ENCODE measurements at regions not wholly inside any gene's neighbourhood (a gene's known extent, or its start where the extent isn't known, plus 50 kb on each side); places are given as distances from the start of the nearest gene placed in this dataset.

- Histone ChIP-seq H3K4me2 (ENCODE audit: low read length) (no peak overlapping the region), H2AFZ (ENCODE audit: low read length) (no peak overlapping the region), H3K9me2 (replicated peaks; ENCODE audit: low read length) (no peaks in the 10 kb centered on the region), H3K36me3 (ENCODE audit: low read depth, low read length) (no peaks in the 10 kb centered on the region), H3F3A (ENCODE audit: low read length, unreplicated experiment) (no peaks in the 10 kb centered on the region), H3K27me3 (ENCODE audit: low read length) (0 out of 2 replicates have a peak, but pooled peaks cover 8% of the 10 kb centered on the region), H4K20me1 (ENCODE audit: low read length) (no peaks in the 10 kb centered on the region), H3K27ac (ENCODE audit: low read length) (no peak overlapping the region), H3K4me3 (ENCODE audit: low read length) (no peak overlapping the region), H3K9me3 (ENCODE audit: low read length) (no peaks in the 10 kb centered on the region), H3K9ac (ENCODE audit: low read length) (no peak overlapping the region), H3K79me2 (ENCODE audit: low read length) (no peaks in the 10 kb centered on the region), H3K4me1 (ENCODE audit: insufficient read depth, low read length) (no peaks in the 10 kb centered on the region)
- CTCF ChIA-PET = no interaction called here
- intact Hi-C loops (cut with micrococcal nuclease) = no loop called here
- BruUV-seq (replicated peaks) = no TSS peak
- POLR2A ChIA-PET (ENCODE audit: unreplicated experiment) = no interaction called here
- ATAC-seq = no peak
- no peak for TF ChIP-seq EZH2 (IDR thresholded peaks at IDR 0.05; ENCODE audit: low read length, unreplicated experiment)
- DNase-seq = no peak
These were observed 264.7 kb downstream of the ACTL7B start for GRCh38 chr9:108591121-108591520.

- H3K79me2 ChIP-seq (ENCODE audit: low read length) = no peaks in the 10 kb centered on the region
- 0 out of 2 replicates have a peak, but pooled peaks cover 7% of the 10 kb centered on the region for H3K27me3 ChIP-seq (ENCODE audit: low read length)
- DNase-seq (no peak), ATAC-seq (no peak)
- no peak overlapping the region for H3K4me3 ChIP-seq (ENCODE audit: low read length)
- intact Hi-C loops (cut with micrococcal nuclease) = no loop called here
- no peak overlapping the region for H3K27ac ChIP-seq (ENCODE audit: low read length)
- no peaks in the 10 kb centered on the region for H3K9me3 ChIP-seq (ENCODE audit: low read length)
- no peaks in the 10 kb centered on the region for H3K4me1 ChIP-seq (ENCODE audit: insufficient read depth, low read length)
- H4K20me1 ChIP-seq (ENCODE audit: low read length) = no peaks in the 10 kb centered on the region
- H3K4me2 ChIP-seq (ENCODE audit: low read length) = no peak overlapping the region
- H2AFZ ChIP-seq (ENCODE audit: low read length) = no peak overlapping the region
- ChIA-PET POLR2A (ENCODE audit: unreplicated experiment) (no interaction called here), CTCF (no interaction called here)
- no peak for TF ChIP-seq EZH2phosphoT487 (IDR thresholded peaks at IDR 0.05; ENCODE audit: borderline replicate concordance, low read length)
- TF ChIP-seq EZH2 (IDR thresholded peaks at IDR 0.05; ENCODE audit: low read length, unreplicated experiment) = no peak
- no peak for TF ChIP-seq CTCF (conservative IDR thresholded peaks at IDR 0.05; ENCODE audit: low read depth, low read length)
- H3K36me3 ChIP-seq (ENCODE audit: low read depth, low read length) = no peaks in the 10 kb centered on the region
- H3K9me2 ChIP-seq (replicated peaks; ENCODE audit: low read length) = no peaks in the 10 kb centered on the region
- BruUV-seq (replicated peaks) = no TSS peak
- H3K9ac ChIP-seq (ENCODE audit: low read length) = no peak overlapping the region
- no peaks in the 10 kb centered on the region for H3F3A ChIP-seq (ENCODE audit: low read length, unreplicated experiment)
These were observed 267.5 kb downstream of the ACTL7B start for GRCh38 chr9:108588246-108588645.

- Histone ChIP-seq H3K9ac (ENCODE audit: low read length) (no peak overlapping the region), H3K4me1 (ENCODE audit: insufficient read depth, low read length) (no peaks in the 10 kb centered on the region), H3K27me3 (ENCODE audit: low read length) (0 out of 2 replicates have a peak, but pooled peaks cover 3% of the 10 kb centered on the region), H3K9me2 (replicated peaks; ENCODE audit: low read length) (no peaks in the 10 kb centered on the region), H3K36me3 (ENCODE audit: low read depth, low read length) (no peaks in the 10 kb centered on the region), H3K79me2 (ENCODE audit: low read length) (no peaks in the 10 kb centered on the region), H4K20me1 (ENCODE audit: low read length) (no peaks in the 10 kb centered on the region), H3K4me2 (ENCODE audit: low read length) (no peak overlapping the region), H3F3A (ENCODE audit: low read length, unreplicated experiment) (no peaks in the 10 kb centered on the region), H3K4me3 (ENCODE audit: low read length) (no peak overlapping the region), H3K9me3 (ENCODE audit: low read length) (no peaks in the 10 kb centered on the region), H2AFZ (ENCODE audit: low read length) (no peak overlapping the region), H3K27ac (ENCODE audit: low read length) (no peak overlapping the region)
- ChIA-PET POLR2A (ENCODE audit: unreplicated experiment) (no interaction called here), CTCF (no interaction called here)
- DNase-seq (no peak), ATAC-seq (no peak)
- TF ChIP-seq EZH2phosphoT487 (IDR thresholded peaks at IDR 0.05; ENCODE audit: borderline replicate concordance, low read length) (no peak), EZH2 (IDR thresholded peaks at IDR 0.05; ENCODE audit: low read length, unreplicated experiment) (no peak), CTCF (conservative IDR thresholded peaks at IDR 0.05; ENCODE audit: low read depth, low read length) (no peak)
- intact Hi-C loops (cut with micrococcal nuclease) = no loop called here
- no TSS peak for BruUV-seq (replicated peaks)
These were observed 269.2 kb downstream of the ACTL7B start for GRCh38 chr9:108586471-108587139.
